Vagina (tissue), 2 donors: ENCODE measurements at regions not wholly inside any gene's neighbourhood (a gene's known extent, or its start where the extent isn't known, plus 50 kb on each side); places are given as distances from the start of the nearest gene placed in this dataset.

Source experiments
- CTCF ChIP-seq, 3 experiments: fragments of 450-650 bp in 2 of 3; fragments of 200-600 bp in 1 of 3; sonication (generic) in 1 of 3; IDR thresholded peaks; one replicate each; pipeline ENCODE4 v1.5.1; 2017 to 2019; ENCODE audit warnings: antibody characterized with exemption in 3 of 3, mild to moderate bottlenecking in 2 of 3, moderate library complexity in 2 of 3
- POLR2A ChIP-seq, 2 donors: fragments of 450-650 bp; IDR thresholded peaks; one replicate each; pipeline ENCODE4 v1.6.1; 2017; ENCODE audit warnings: antibody characterized with exemption in 2 of 2, mild to moderate bottlenecking in 2 of 2, moderate library complexity in 2 of 2
- POLR2AphosphoS5 ChIP-seq, 2 donors: sonication (generic); formaldehyde crosslinking; IDR thresholded peaks; one replicate each; pipeline ENCODE4 v1.9.0; 2017; ENCODE audit warnings: antibody characterized with exemption in 2 of 2, mild to moderate bottlenecking in 2 of 2, low read depth in 1 of 2; ENCODE audit not compliant: insufficient read depth in 1 of 2

- TF ChIP-seq CTCF (IDR thresholded peaks at IDR 0.05), result no peak
- no peak for TF ChIP-seq POLR2A (IDR thresholded peaks at IDR 0.05)
- no peak for TF ChIP-seq POLR2AphosphoS5 (IDR thresholded peaks at IDR 0.05; ENCODE audit: insufficient read depth in 1 of 2, low read depth in 1 of 2)
These were observed 1776.3 kb downstream of the STIM2 start for GRCh38 chr4:28636971-28637370.
